ENCODE measurements at regions not wholly inside any gene's neighbourhood (a gene's known extent, or its start where the extent isn't known, plus 50 kb on each side); places are given as distances from the start of the nearest gene placed in this dataset.

DNA sequence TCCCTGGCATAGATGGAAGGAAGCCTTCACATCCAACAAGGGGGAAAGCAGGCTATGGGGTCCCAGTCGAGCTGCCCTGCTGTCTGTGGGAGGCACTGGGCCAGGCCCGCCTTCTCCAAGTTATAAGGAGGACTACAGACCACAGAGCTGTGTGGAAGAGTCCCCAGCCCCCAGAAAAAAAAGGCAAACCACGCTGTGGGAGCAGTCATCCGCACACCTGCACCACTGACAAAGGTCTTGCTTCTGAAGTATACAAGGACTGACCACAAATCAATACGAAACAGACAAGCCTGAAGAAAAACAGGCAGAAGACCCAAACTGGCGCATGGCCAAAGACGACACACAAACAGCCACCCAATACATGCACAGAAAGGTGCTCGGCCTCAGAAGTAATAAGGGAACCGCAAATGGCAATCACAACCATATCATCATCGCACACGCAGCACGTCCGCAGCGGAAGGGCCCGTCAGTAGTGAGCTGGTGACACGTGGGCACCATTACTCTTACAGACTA lies 384.1 kb downstream of the CTTN start:
- Histone ChIP-seq H3K27me3 (ENCODE audit: insufficient read depth) (no peaks in the 10 kb centered on the region), H3F3A (replicated peaks; ENCODE audit: low read depth) (no peaks in the 10 kb centered on the region), H3K4me3 (no peak overlapping the region), H3K27ac (ENCODE audit: low read depth) (no peak overlapping the region), H4K20me1 (replicated peaks; ENCODE audit: insufficient read depth) (no peaks in the 10 kb centered on the region), H3K36me3 (ENCODE audit: insufficient read depth) (no peaks in the 10 kb centered on the region; the same call in 1 of the 2 replicates), H3K4me2 (no peak overlapping the region), H3K9me2 (ENCODE audit: insufficient read depth) (no peaks in the 10 kb centered on the region), H3K79me2 (replicated peaks; ENCODE audit: insufficient read depth) (no peaks in the 10 kb centered on the region), H2AFZ (no peak overlapping the region), H3K4me1 (ENCODE audit: insufficient read depth) (no peaks in the 10 kb centered on the region)
- H3K27me3 Mint-ChIP-seq (ENCODE audit: insufficient read depth, low read depth, poor library complexity): peaks cover 7% of the 10 kb centered on the region
- H3K4me3 Mint-ChIP-seq: no peak overlapping the region
- H3K36me3 Mint-ChIP-seq (ENCODE audit: low read depth): peaks cover 3% of the 10 kb centered on the region; the same call in 2 of the 3 replicates
- TF ChIP-seq, protein P1, sequence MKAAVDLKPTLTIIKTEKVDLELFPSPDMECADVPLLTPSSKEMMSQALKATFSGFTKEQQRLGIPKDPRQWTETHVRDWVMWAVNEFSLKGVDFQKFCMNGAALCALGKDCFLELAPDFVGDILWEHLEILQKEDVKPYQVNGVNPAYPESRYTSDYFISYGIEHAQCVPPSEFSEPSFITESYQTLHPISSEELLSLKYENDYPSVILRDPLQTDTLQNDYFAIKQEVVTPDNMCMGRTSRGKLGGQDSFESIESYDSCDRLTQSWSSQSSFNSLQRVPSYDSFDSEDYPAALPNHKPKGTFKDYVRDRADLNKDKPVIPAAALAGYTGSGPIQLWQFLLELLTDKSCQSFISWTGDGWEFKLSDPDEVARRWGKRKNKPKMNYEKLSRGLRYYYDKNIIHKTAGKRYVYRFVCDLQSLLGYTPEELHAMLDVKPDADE (IDR thresholded peaks at IDR 0.05): no peak
- H3K4me1 Mint-ChIP-seq: no peaks in the 10 kb centered on the region
- H3K27ac Mint-ChIP-seq: no peak overlapping the region
- no peak for DNase-seq (ENCODE audit: low spot score)
- no peak for ATAC-seq
- no peaks in the 10 kb centered on the region for H3K9me3 Mint-ChIP-seq

- Histone ChIP-seq H3F3A (replicated peaks; ENCODE audit: low read depth) (no peaks in the 10 kb centered on the region), H3K27me3 (ENCODE audit: insufficient read depth) (no peaks in the 10 kb centered on the region), H3K27ac (ENCODE audit: low read depth) (no peak overlapping the region), H4K20me1 (replicated peaks; ENCODE audit: insufficient read depth) (no peaks in the 10 kb centered on the region), H2AFZ (no peak overlapping the region), H3K36me3 (ENCODE audit: insufficient read depth) (no peaks in the 10 kb centered on the region; the same call in 1 of the 2 replicates), H3K4me2 (no peak overlapping the region), H3K4me3 (no peak overlapping the region), H3K79me2 (replicated peaks; ENCODE audit: insufficient read depth) (no peaks in the 10 kb centered on the region), H3K4me1 (ENCODE audit: insufficient read depth) (no peaks in the 10 kb centered on the region), H3K9me2 (ENCODE audit: insufficient read depth) (peaks cover 7% of the 10 kb centered on the region)
- peaks cover 3% of the 10 kb centered on the region; the same call in 2 of the 3 replicates for H3K36me3 Mint-ChIP-seq (ENCODE audit: low read depth)
- no peak overlapping the region for H3K4me3 Mint-ChIP-seq
- H3K27me3 Mint-ChIP-seq (ENCODE audit: insufficient read depth, low read depth, poor library complexity): peaks cover 7% of the 10 kb centered on the region
- DNase-seq (ENCODE audit: low spot score) (no peak), ATAC-seq (no peak)
- no peaks in the 10 kb centered on the region for H3K9me3 Mint-ChIP-seq
- H3K27ac Mint-ChIP-seq: no peak overlapping the region
- no peaks in the 10 kb centered on the region for H3K4me1 Mint-ChIP-seq
- TF ChIP-seq ZNF331 (CRISPR knock-in tag; IDR thresholded peaks at IDR 0.05; ENCODE audit: low read depth) (no peak), NANOG (IDR thresholded peaks at IDR 0.05; ENCODE audit: borderline replicate concordance) (no peak), JUNB (IDR thresholded peaks at IDR 0.05; ENCODE audit: unreplicated experiment) (no peak), POLR2AphosphoS5 (IDR thresholded peaks at IDR 0.05; ENCODE audit: low read depth) (no peak), STAT1 (IDR thresholded peaks at IDR 0.05; ENCODE audit: unreplicated experiment) (no peak), EZH2 (IDR thresholded peaks at IDR 0.05; ENCODE audit: low read depth, unreplicated experiment) (no peak)
- TF ChIP-seq, protein P2, sequence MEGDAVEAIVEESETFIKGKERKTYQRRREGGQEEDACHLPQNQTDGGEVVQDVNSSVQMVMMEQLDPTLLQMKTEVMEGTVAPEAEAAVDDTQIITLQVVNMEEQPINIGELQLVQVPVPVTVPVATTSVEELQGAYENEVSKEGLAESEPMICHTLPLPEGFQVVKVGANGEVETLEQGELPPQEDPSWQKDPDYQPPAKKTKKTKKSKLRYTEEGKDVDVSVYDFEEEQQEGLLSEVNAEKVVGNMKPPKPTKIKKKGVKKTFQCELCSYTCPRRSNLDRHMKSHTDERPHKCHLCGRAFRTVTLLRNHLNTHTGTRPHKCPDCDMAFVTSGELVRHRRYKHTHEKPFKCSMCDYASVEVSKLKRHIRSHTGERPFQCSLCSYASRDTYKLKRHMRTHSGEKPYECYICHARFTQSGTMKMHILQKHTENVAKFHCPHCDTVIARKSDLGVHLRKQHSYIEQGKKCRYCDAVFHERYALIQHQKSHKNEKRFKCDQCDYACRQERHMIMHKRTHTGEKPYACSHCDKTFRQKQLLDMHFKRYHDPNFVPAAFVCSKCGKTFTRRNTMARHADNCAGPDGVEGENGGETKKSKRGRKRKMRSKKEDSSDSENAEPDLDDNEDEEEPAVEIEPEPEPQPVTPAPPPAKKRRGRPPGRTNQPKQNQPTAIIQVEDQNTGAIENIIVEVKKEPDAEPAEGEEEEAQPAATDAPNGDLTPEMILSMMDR (conservative IDR thresholded peaks at IDR 0.05; ENCODE audit: low read depth in 2 of 2): no peak
- TF ChIP-seq, protein P3, sequence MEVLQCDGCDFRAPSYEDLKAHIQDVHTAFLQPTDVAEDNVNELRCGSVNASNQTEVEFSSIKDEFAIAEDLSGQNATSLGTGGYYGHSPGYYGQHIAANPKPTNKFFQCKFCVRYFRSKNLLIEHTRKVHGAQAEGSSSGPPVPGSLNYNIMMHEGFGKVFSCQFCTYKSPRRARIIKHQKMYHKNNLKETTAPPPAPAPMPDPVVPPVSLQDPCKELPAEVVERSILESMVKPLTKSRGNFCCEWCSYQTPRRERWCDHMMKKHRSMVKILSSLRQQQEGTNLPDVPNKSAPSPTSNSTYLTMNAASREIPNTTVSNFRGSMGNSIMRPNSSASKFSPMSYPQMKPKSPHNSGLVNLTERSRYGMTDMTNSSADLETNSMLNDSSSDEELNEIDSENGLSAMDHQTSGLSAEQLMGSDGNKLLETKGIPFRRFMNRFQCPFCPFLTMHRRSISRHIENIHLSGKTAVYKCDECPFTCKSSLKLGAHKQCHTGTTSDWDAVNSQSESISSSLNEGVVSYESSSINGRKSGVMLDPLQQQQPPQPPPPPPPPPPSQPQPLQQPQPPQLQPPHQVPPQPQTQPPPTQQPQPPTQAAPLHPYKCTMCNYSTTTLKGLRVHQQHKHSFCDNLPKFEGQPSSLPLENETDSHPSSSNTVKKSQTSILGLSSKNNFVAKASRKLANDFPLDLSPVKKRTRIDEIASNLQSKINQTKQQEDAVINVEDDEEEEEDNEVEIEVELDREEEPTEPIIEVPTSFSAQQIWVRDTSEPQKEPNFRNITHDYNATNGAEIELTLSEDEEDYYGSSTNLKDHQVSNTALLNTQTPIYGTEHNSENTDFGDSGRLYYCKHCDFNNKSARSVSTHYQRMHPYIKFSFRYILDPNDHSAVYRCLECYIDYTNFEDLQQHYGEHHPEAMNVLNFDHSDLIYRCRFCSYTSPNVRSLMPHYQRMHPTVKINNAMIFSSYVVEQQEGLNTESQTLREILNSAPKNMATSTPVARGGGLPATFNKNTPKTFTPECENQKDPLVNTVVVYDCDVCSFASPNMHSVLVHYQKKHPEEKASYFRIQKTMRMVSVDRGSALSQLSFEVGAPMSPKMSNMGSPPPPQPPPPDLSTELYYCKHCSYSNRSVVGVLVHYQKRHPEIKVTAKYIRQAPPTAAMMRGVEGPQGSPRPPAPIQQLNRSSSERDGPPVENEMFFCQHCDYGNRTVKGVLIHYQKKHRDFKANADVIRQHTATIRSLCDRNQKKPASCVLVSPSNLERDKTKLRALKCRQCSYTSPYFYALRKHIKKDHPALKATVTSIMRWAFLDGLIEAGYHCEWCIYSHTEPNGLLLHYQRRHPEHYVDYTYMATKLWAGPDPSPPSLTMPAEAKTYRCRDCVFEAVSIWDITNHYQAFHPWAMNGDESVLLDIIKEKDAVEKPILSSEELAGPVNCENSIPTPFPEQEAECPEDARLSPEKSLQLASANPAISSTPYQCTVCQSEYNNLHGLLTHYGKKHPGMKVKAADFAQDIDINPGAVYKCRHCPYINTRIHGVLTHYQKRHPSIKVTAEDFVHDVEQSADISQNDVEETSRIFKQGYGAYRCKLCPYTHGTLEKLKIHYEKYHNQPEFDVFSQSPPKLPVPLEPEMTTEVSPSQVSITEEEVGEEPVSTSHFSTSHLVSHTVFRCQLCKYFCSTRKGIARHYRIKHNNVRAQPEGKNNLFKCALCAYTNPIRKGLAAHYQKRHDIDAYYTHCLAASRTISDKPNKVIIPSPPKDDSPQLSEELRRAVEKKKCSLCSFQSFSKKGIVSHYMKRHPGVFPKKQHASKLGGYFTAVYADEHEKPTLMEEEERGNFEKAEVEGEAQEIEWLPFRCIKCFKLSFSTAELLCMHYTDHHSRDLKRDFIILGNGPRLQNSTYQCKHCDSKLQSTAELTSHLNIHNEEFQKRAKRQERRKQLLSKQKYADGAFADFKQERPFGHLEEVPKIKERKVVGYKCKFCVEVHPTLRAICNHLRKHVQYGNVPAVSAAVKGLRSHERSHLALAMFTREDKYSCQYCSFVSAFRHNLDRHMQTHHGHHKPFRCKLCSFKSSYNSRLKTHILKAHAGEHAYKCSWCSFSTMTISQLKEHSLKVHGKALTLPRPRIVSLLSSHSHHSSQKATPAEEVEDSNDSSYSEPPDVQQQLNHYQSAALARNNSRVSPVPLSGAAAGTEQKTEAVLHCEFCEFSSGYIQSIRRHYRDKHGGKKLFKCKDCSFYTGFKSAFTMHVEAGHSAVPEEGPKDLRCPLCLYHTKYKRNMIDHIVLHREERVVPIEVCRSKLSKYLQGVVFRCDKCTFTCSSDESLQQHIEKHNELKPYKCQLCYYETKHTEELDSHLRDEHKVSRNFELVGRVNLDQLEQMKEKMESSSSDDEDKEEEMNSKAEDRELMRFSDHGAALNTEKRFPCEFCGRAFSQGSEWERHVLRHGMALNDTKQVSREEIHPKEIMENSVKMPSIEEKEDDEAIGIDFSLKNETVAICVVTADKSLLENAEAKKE (CRISPR knock-in tag; IDR thresholded peaks at IDR 0.05): no peak
- TF ChIP-seq, protein P1 (IDR thresholded peaks at IDR 0.05): no peak
Observed at GRCh38 chr11:70783356-70783755, 385.0 kb downstream of the CTTN start.

All from GM23338 (cell line).